IMR-90 (cell line): ENCODE measurements at regions not wholly inside any gene's neighbourhood (a gene's known extent, or its start where the extent isn't known, plus 50 kb on each side); places are given as distances from the start of the nearest gene placed in this dataset.

Source experiments
- ATAC-seq: fragments of 200-7000 bp; cut with Tn5 transposase; 2 replicates; pipeline ENCODE4 v1.9.1; 2020; ENCODE audit warnings: low read depth, mild to moderate bottlenecking, moderate library complexity
- BruUV-seq: library from RNA; stranded (reverse); fragments of 400-500 nt; replicated peaks from 2 replicates; lab custom pipeline; 2021; lab: Mats Ljungman, UMichigan
- CTCF ChIA-PET: fragments of 300-600 bp; formaldehyde crosslinking; extraction: SDS; loops from one replicate; lab custom pipeline; 2021; ENCODE audit warnings: antibody characterized with exemption; lab: Yijun Ruan, JAX
- POLR2A ChIA-PET: fragments of 300-600 bp; sonication (Branson Sonifier 250); formaldehyde crosslinking; loops from one replicate; lab custom pipeline; 2022; ENCODE audit warnings: antibody characterized with exemption; ENCODE audit not compliant: unreplicated experiment; lab: Charles Lee
- DNase-seq: peaks from one replicate; pipeline ENCODE4 v3.0.0; 2013
- H2AFZ ChIP-seq: replicated peaks from 2 replicates; pipeline ENCODE3; 2013; ENCODE audit warnings: low read length, mild to moderate bottlenecking; ENCODE audit not compliant: poor library complexity
- H2AK5ac ChIP-seq: 2 replicates; pipeline ENCODE4 v1.6.1; 2013; ENCODE audit warnings: low read depth, low read length, inconsistent platforms
- H2AK9ac ChIP-seq: replicated peaks from 2 replicates; pipeline ENCODE3; 2013; ENCODE audit warnings: mild to moderate bottlenecking, low read depth, low read length, moderate library complexity; ENCODE audit not compliant: poor library complexity
- H2BK120ac ChIP-seq: 2 replicates; pipeline ENCODE4 v1.6.1; 2013; ENCODE audit warnings: low read depth, low read length, inconsistent platforms
- H2BK15ac ChIP-seq: 3 replicates; pipeline ENCODE4 v1.6.1; 2013; ENCODE audit warnings: low read depth, low read length, inconsistent platforms
- H2BK20ac ChIP-seq: 2 replicates; pipeline ENCODE4 v1.6.1; 2013; ENCODE audit warnings: low read depth, mild to moderate bottlenecking, inconsistent platforms, low read length, moderate library complexity
- H2BK5ac ChIP-seq: 2 replicates; pipeline ENCODE4 v1.6.1; 2013; ENCODE audit warnings: mild to moderate bottlenecking, low read depth, low read length, inconsistent platforms; ENCODE audit not compliant: poor library complexity, severe bottlenecking
- H3K14ac ChIP-seq: replicated peaks from 2 replicates; pipeline ENCODE4 v1.6.1; 2013; ENCODE audit warnings: low read depth, low read length, inconsistent platforms
- H3K18ac ChIP-seq: 2 replicates; pipeline ENCODE4 v1.6.1; 2013; ENCODE audit warnings: low read depth, low read length, control low read depth
- H3K23ac ChIP-seq: 2 replicates; pipeline ENCODE4 v1.6.1; 2013; ENCODE audit warnings: low read depth, low read length, inconsistent platforms
- H3K27ac ChIP-seq: 2 replicates; pipeline ENCODE4 v1.5.1; 2013; ENCODE audit warnings: mild to moderate bottlenecking, control low read depth, low read length; ENCODE audit not compliant: insufficient read depth
- H3K27me3 ChIP-seq: 2 replicates; pipeline ENCODE4 v1.6.1; 2013; ENCODE audit warnings: low read length; ENCODE audit not compliant: control insufficient read depth, insufficient read depth
- H3K36me3 ChIP-seq: 2 replicates; pipeline ENCODE4 v1.6.1; 2013; ENCODE audit warnings: low read length, mixed read lengths; ENCODE audit not compliant: control insufficient read depth, insufficient read depth
- H3K4ac ChIP-seq: 2 replicates; pipeline ENCODE4 v1.6.1; 2013; ENCODE audit warnings: low read depth, low read length, inconsistent platforms
- H3K4me1 ChIP-seq: 2 replicates; pipeline ENCODE4 v1.6.1; 2013; ENCODE audit warnings: low read length, mixed read lengths; ENCODE audit not compliant: control insufficient read depth, insufficient read depth
- H3K4me2 ChIP-seq: 2 replicates; pipeline ENCODE4 v1.6.1; 2013; ENCODE audit warnings: low read depth, mild to moderate bottlenecking, control low read depth, low read length, moderate library complexity
- H3K4me3 ChIP-seq: 2 replicates; pipeline ENCODE4 v1.5.1; 2013; ENCODE audit warnings: low read depth, mild to moderate bottlenecking, control low read depth, low read length, moderate library complexity; ENCODE audit not compliant: insufficient read depth
- H3K56ac ChIP-seq: 2 replicates; pipeline ENCODE4 v1.6.1; 2013; ENCODE audit warnings: low read length, inconsistent platforms; ENCODE audit not compliant: insufficient read depth; ENCODE audit errors: extremely low read depth
- H3K79me1 ChIP-seq, 2 experiments: 2 replicates each; pipeline ENCODE4 v1.6.1; 2013; ENCODE audit warnings: low read length in 2 of 2, inconsistent platforms in 1 of 2, low read depth in 1 of 2
- H3K9ac ChIP-seq: 2 replicates; pipeline ENCODE4 v1.6.1; 2013; ENCODE audit warnings: low read depth, low read length, control low read depth
- H3K9me1 ChIP-seq: 2 replicates; pipeline ENCODE4 v1.6.1; 2013; ENCODE audit warnings: low read length, inconsistent platforms; ENCODE audit not compliant: insufficient read depth
- H3K9me3 ChIP-seq: 2 replicates; pipeline ENCODE4 v1.6.1; 2013; ENCODE audit warnings: low read length; ENCODE audit not compliant: control insufficient read depth, insufficient read depth
- H4K20me1 ChIP-seq: 2 replicates; pipeline ENCODE4 v1.6.1; 2013; ENCODE audit warnings: low read length, inconsistent platforms; ENCODE audit not compliant: insufficient read depth
- H4K5ac ChIP-seq: 2 replicates; pipeline ENCODE4 v1.6.1; 2013; ENCODE audit warnings: mild to moderate bottlenecking, low read depth, low read length, control low read depth
- H4K8ac ChIP-seq, 2 experiments: 2 replicates each; pipeline ENCODE4 v1.6.1; 2013; ENCODE audit warnings: low read depth in 2 of 2, low read length in 2 of 2, control low read depth in 1 of 2, inconsistent platforms in 1 of 2
- H4K91ac ChIP-seq: 2 replicates; pipeline ENCODE4 v1.6.1; 2013; ENCODE audit warnings: low read depth, low read length, inconsistent platforms; ENCODE audit not compliant: insufficient read depth
- BHLHE40 ChIP-seq: fragments of 150-350 bp; IDR thresholded peaks from 2 replicates; pipeline ENCODE4 v1.6.1; 2016; ENCODE audit warnings: mild to moderate bottlenecking, low read depth, low read length
- CEBPB ChIP-seq: IDR thresholded peaks from 2 replicates; pipeline ENCODE4 v1.6.1; 2012; ENCODE audit warnings: low read depth, low read length, improper control_type of control experiment
- CHD1 ChIP-seq: IDR thresholded peaks from 2 replicates; pipeline ENCODE4 v1.6.1; 2012; ENCODE audit warnings: low read depth, low read length, improper control_type of control experiment
- CTCF ChIP-seq: conservative IDR thresholded peaks from 2 replicates; pipeline ENCODE4 v1.5.1; 2012; ENCODE audit warnings: mild to moderate bottlenecking, low read depth, low read length, improper control_type of control experiment
- ELK1 ChIP-seq: fragments of 150-350 bp; IDR thresholded peaks from 2 replicates; pipeline ENCODE4 v1.6.1; 2016; ENCODE audit warnings: low read depth, mild to moderate bottlenecking, low read length, moderate library complexity, borderline replicate concordance
- FOS ChIP-seq: fragments of 150-350 bp; IDR thresholded peaks from 2 replicates; pipeline ENCODE4 v1.6.1; 2016; ENCODE audit warnings: low read depth, low read length
- MAFK ChIP-seq: IDR thresholded peaks from 2 replicates; pipeline ENCODE4 v1.6.1; 2012; ENCODE audit warnings: low read depth, low read length, improper control_type of control experiment
- MAZ ChIP-seq: IDR thresholded peaks from 2 replicates; pipeline ENCODE4 v1.6.1; 2012; ENCODE audit warnings: low read depth, mild to moderate bottlenecking, low read length, improper control_type of control experiment, moderate library complexity, borderline replicate concordance
- MXI1 ChIP-seq: IDR thresholded peaks from 2 replicates; pipeline ENCODE4 v1.6.1; 2012; ENCODE audit warnings: low read depth, mild to moderate bottlenecking, low read length, moderate library complexity, borderline replicate concordance
- NFE2L2 ChIP-seq: fragments of 150-350 bp; IDR thresholded peaks from 2 replicates; pipeline ENCODE4 v1.6.1; 2016; ENCODE audit warnings: low read depth, mild to moderate bottlenecking, low read length
- POLR2A ChIP-seq: IDR thresholded peaks from 2 replicates; pipeline ENCODE4 v1.6.1; 2012; ENCODE audit warnings: mild to moderate bottlenecking, low read depth, low read length
- RAD21 ChIP-seq: IDR thresholded peaks from 2 replicates; pipeline ENCODE4 v1.6.1; 2012; ENCODE audit warnings: low read length, improper control_type of control experiment
- RCOR1 ChIP-seq: IDR thresholded peaks from 2 replicates; pipeline ENCODE4 v1.6.1; 2012; ENCODE audit warnings: mild to moderate bottlenecking, low read length, improper control_type of control experiment; ENCODE audit not compliant: insufficient replicate concordance
- RFX5 ChIP-seq: IDR thresholded peaks from 2 replicates; pipeline ENCODE4 v1.8.0; 2012; ENCODE audit warnings: low read depth, mild to moderate bottlenecking, low read length, moderate library complexity
- SMC3 ChIP-seq: fragments of 150-350 bp; IDR thresholded peaks from 2 replicates; pipeline ENCODE4 v1.6.1; 2016; ENCODE audit warnings: low read depth, mild to moderate bottlenecking, antibody characterized with exemption, low read length, moderate library complexity
- WGBS, 2 experiments: methylation state at CpG; one replicate each; pipeline versions ENCODE4 v1.1.5 to v1.1.7; 2013; ENCODE audit warnings: missing lambda C conversion rate in 2 of 2; ENCODE audit not compliant: insufficient read length in 1 of 2; ENCODE audit errors: extremely low coverage in 2 of 2; 5-methylcytosine and 5-hydroxymethylcytosine counted together
- dilution Hi-C: fragments of 300-500 bp; cut with HindIII; formaldehyde crosslinking; loops from one replicate; pipeline ENCODE4 v1.14.3; 2018; ENCODE audit warnings: low sequenced_read_pairs; ENCODE audit not compliant: unreplicated experiment
- in situ Hi-C: fragments of 300-500 bp; cut with MboI; formaldehyde crosslinking; loops from 3 replicates; pipeline ENCODE4 v1.14.3; 2019; ENCODE audit warnings: low sequenced_read_pairs, inconsistent platforms, mixed read lengths
- intact Hi-C: fragments of 100-400 bp; cut with micrococcal nuclease; formaldehyde crosslinking; loops from 2 replicates; pipeline ENCODE4 v1.10.0; 2022

- no CpG with 5 or more reads among the region's 2 CpGs for WGBS, 2 experiments
- no peak overlapping the region for H4K91ac ChIP-seq
- intact Hi-C loops: no loop called here
Measured at GRCh38 chr11:25377466-25377865, 880.6 kb downstream of the LUZP2 start.

More at GRCh38 chr11:25377466-25377865, 880.6 kb downstream of the LUZP2 start:
- ATAC-seq (no peak), DNase-seq (no peak)
- H3K9me1 ChIP-seq: no peaks in the 10 kb centered on the region
- no peak overlapping the region for H2BK5ac ChIP-seq
- in situ Hi-C loops (no loop called here), dilution Hi-C loops (no loop called here)
- H3K14ac ChIP-seq: no peak overlapping the region
- no peaks in the 10 kb centered on the region for H3K27me3 ChIP-seq
- H4K5ac ChIP-seq: no peak overlapping the region
- POLR2A ChIA-PET: no interaction called here
- no peak overlapping the region for H3K9ac ChIP-seq
- no peak overlapping the region for H2BK120ac ChIP-seq
- no peak overlapping the region for H2AK9ac ChIP-seq
- no peak overlapping the region for H3K23ac ChIP-seq
- no peaks in the 10 kb centered on the region for H3K36me3 ChIP-seq
- H3K79me1 ChIP-seq: no peaks in the 10 kb centered on the region
- no peaks in the 10 kb centered on the region for H3K4me1 ChIP-seq
- no peak overlapping the region for H3K56ac ChIP-seq
- CTCF ChIA-PET: no interaction called here
- no peak overlapping the region for H2BK20ac ChIP-seq
- no peak overlapping the region for H2AK5ac ChIP-seq
- no peak overlapping the region for H2BK15ac ChIP-seq
- H3K4me2 ChIP-seq: no peak overlapping the region
- no peak overlapping the region for H3K18ac ChIP-seq
- H3K27ac ChIP-seq: no peak overlapping the region
- H4K8ac ChIP-seq: no peak overlapping the region
- no peaks in the 10 kb centered on the region for H3K9me3 ChIP-seq
- TF ChIP-seq MAFK (no peak), RCOR1 (no peak), SMC3 (no peak), CTCF (no peak), BHLHE40 (no peak), RAD21 (no peak), MXI1 (no peak), FOS (no peak), NFE2L2 (no peak), ELK1 (no peak), CEBPB (no peak), MAZ (no peak), RFX5 (no peak), POLR2A (no peak), CHD1 (no peak)
- no peaks in the 10 kb centered on the region for H4K20me1 ChIP-seq
- no peak overlapping the region for H3K4me3 ChIP-seq
- H2AFZ ChIP-seq: no peak overlapping the region
- BruUV-seq: no TSS peak
- H3K4ac ChIP-seq: no peak overlapping the region
